GM18519 (cell line): ENCODE measurements at regions not wholly inside any gene's neighbourhood (a gene's known extent, or its start where the extent isn't known, plus 50 kb on each side); places are given as distances from the start of the nearest gene placed in this dataset.
"Not testable (repeated sequence)": the region's sequence is repeated elsewhere in the genome, so short reads cannot be mapped to it uniquely, and the experiment has no call there.

Experiments used
- ATAC-seq: cut with Tn5 transposase; IDR thresholded peaks from one replicate; pipeline ENCODE4 v1.9.1; 2021; ENCODE audit warnings: mild to moderate bottlenecking, moderate library complexity; ENCODE audit not compliant: unreplicated experiment, low FRiP score

GRCh38 chr1:194807530-194808220 lies 1621.3 kb upstream of the B3GALT2 start:
- no peak for ATAC-seq

- no peak for ATAC-seq
These were observed 1616.2 kb upstream of the B3GALT2 start for GRCh38 chr1:194802572-194802971.

- ATAC-seq, result peak; percentile 73
These were observed 1609.6 kb upstream of the B3GALT2 start for GRCh38 chr1:194795917-194796593.

- ATAC-seq, result no peak
These were observed 1600.6 kb upstream of the B3GALT2 start for GRCh38 chr1:194787001-194787400.

GRCh38 chr1:194786027-194786426 lies 1599.6 kb upstream of the B3GALT2 start:
- no peak for ATAC-seq

- ATAC-seq, result no peak
These were observed 1590.2 kb upstream of the B3GALT2 start for GRCh38 chr1:194776657-194777056.

- ATAC-seq, result no peak
These were observed 1588.1 kb upstream of the B3GALT2 start for GRCh38 chr1:194774535-194774934.

- ATAC-seq, result no peak
These were observed 1569.0 kb upstream of the B3GALT2 start for GRCh38 chr1:194755241-194755994.

GRCh38 chr1:194738843-194739242 lies 1552.4 kb upstream of the B3GALT2 start:
- not testable (repeated sequence) for ATAC-seq

GRCh38 chr1:194734970-194735369 lies 1548.6 kb upstream of the B3GALT2 start:
- ATAC-seq, result no peak

- ATAC-seq, result no peak
These were observed 1544.6 kb upstream of the B3GALT2 start for GRCh38 chr1:194731025-194731424.

- ATAC-seq, result no peak
These were observed 1543.9 kb upstream of the B3GALT2 start for GRCh38 chr1:194730304-194730703.

- ATAC-seq, result no peak
These were observed 1536.7 kb upstream of the B3GALT2 start for GRCh38 chr1:194723067-194723466.

GRCh38 chr1:194717941-194718340 lies 1531.5 kb upstream of the B3GALT2 start:
- ATAC-seq, result no peak

GRCh38 chr1:194717334-194717733 lies 1530.9 kb upstream of the B3GALT2 start:
- no peak for ATAC-seq

GRCh38 chr1:194710671-194711070 lies 1524.3 kb upstream of the B3GALT2 start:
- no peak for ATAC-seq

GRCh38 chr1:194709439-194709838 lies 1523.0 kb upstream of the B3GALT2 start:
- ATAC-seq, result no peak

GRCh38 chr1:194707074-194707473 lies 1520.7 kb upstream of the B3GALT2 start:
- no peak for ATAC-seq

GRCh38 chr1:194705123-194705854 lies 1518.9 kb upstream of the B3GALT2 start:
- no peak for ATAC-seq

GRCh38 chr1:194698908-194699318 lies 1512.5 kb upstream of the B3GALT2 start:
- ATAC-seq, result no peak

GRCh38 chr1:194693244-194693643 lies 1506.8 kb upstream of the B3GALT2 start:
- no peak for ATAC-seq
